GM19239 (cell line): ENCODE measurements at regions not wholly inside any gene's neighbourhood (a gene's known extent, or its start where the extent isn't known, plus 50 kb on each side); places are given as distances from the start of the nearest gene placed in this dataset.
A peak's percentile ranks its signal among the peaks of the same experiment; 100 is the strongest.

Experiments used
- DNase-seq: peaks from one replicate; pipeline ENCODE4 v3.0.0; 2011; ENCODE audit warnings: low spot score; ENCODE audit not compliant: insufficient read length
- FAIRE-seq: peaks from 2 replicates; lab custom pipeline; 2011; peaks lifted over from hg19 to GRCh38; lab: Jason Lieb, UNC

GRCh38 chr2:18169121-18169892 lies 290.8 kb downstream of the KCNS3 start:
- DNase-seq (no peak), FAIRE-seq (no peak)

- FAIRE-seq = no peak
- no peak for DNase-seq
Measured at GRCh38 chr2:18167871-18168270, 289.4 kb downstream of the KCNS3 start.

- FAIRE-seq = no peak
Measured at GRCh38 chr2:18161681-18162080, 283.2 kb downstream of the KCNS3 start.

GRCh38 chr2:18159896-18160295 lies 281.4 kb downstream of the KCNS3 start:
- DNase-seq (no peak), FAIRE-seq (no peak)

More at GRCh38 chr2:18161681-18162080, 283.2 kb downstream of the KCNS3 start:
- DNase-seq = no peak

- DNase-seq (no peak), FAIRE-seq (no peak)
Measured at GRCh38 chr2:18156421-18156820, 278.0 kb downstream of the KCNS3 start.

GRCh38 chr2:18156002-18156401 lies 277.5 kb downstream of the KCNS3 start:
- FAIRE-seq (no peak), DNase-seq (no peak)

GRCh38 chr2:18154812-18155211 lies 276.3 kb downstream of the KCNS3 start:
- no peak for DNase-seq
- FAIRE-seq = no peak

- FAIRE-seq (no peak), DNase-seq (no peak)
Measured at GRCh38 chr2:18154259-18154658, 275.8 kb downstream of the KCNS3 start.

- no peak for DNase-seq
- FAIRE-seq = no peak
Measured at GRCh38 chr2:18153741-18154140, 275.3 kb downstream of the KCNS3 start.

GRCh38 chr2:18151237-18151636 lies 272.8 kb downstream of the KCNS3 start:
- FAIRE-seq (no peak), DNase-seq (no peak)

GRCh38 chr2:18149660-18150246 lies 271.3 kb downstream of the KCNS3 start:
- DNase-seq = peak; percentile 13
- peak; percentile 69 for FAIRE-seq

GRCh38 chr2:18136881-18137475 lies 258.5 kb downstream of the KCNS3 start:
- no peak for DNase-seq
- FAIRE-seq = no peak

GRCh38 chr2:18133310-18133709 lies 254.8 kb downstream of the KCNS3 start:
- no peak for DNase-seq
- no peak for FAIRE-seq

GRCh38 chr2:18132697-18133096 lies 254.2 kb downstream of the KCNS3 start:
- DNase-seq (no peak), FAIRE-seq (no peak)

GRCh38 chr2:18131761-18132160 lies 253.3 kb downstream of the KCNS3 start:
- DNase-seq (no peak), FAIRE-seq (no peak)

GRCh38 chr2:18129348-18129747 lies 250.9 kb downstream of the KCNS3 start:
- DNase-seq (no peak), FAIRE-seq (no peak)

- FAIRE-seq = no peak
- no peak for DNase-seq
Measured at GRCh38 chr2:18125303-18125702, 246.8 kb downstream of the KCNS3 start.

GRCh38 chr2:18124116-18124835 lies 245.8 kb downstream of the KCNS3 start:
- DNase-seq (no peak), FAIRE-seq (no peak)

- DNase-seq (no peak), FAIRE-seq (no peak)
Measured at GRCh38 chr2:18123577-18123976, 245.1 kb downstream of the KCNS3 start.

- FAIRE-seq (no peak), DNase-seq (no peak)
Measured at GRCh38 chr2:18123211-18123570, 244.7 kb downstream of the KCNS3 start.
